ENCODE measurements at regions not wholly inside any gene's neighbourhood (a gene's known extent, or its start where the extent isn't known, plus 50 kb on each side); places are given as distances from the start of the nearest gene placed in this dataset.

DNA sequence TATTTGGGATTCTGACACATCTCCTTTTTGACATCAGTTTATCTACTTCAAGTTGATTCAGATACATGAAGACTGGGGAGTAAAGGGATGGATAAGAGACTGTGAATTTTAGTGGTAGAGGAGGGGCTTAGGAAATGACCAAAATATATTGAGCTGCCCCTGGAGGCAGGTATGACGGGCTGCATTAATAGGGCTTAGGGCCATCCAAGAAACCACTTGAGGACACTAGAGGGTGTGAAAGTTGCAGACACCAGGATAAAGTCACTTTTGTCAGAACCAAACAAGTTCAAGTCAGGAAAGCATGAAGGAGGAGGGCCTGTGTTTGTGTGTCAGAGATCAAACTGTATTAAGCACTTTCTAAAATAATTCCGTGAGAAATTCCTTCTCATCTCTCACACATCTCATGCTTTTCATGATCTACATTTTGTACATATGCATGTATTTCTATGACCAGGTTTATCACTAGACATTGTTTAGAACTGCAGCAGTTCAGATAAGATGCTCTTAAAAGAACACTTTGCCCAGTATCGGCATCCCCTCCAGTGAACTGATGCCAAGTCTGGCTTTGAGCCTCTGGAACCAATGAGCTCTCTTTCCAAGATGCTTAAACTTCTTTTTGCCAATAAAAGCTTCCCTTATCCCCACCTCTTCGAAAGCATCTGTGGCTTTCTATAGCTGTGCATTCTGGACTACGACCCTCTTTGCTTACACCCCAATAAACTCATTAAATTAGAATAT is 136.9 kb downstream of the SLC38A1 start:
- H3K27ac Mint-ChIP-seq, result peak overlapping the region; percentile 22
- H3K4me1 Mint-ChIP-seq (ENCODE audit: unreplicated experiment), result peaks cover 7% of the 10 kb centered on the region
- no peak overlapping the region for H3K4me3 Mint-ChIP-seq
- H3K36me3 Mint-ChIP-seq, result no peaks in the 10 kb centered on the region
- TF ChIP-seq CTCF (conservative IDR thresholded peaks at IDR 0.05), result peak; percentile 17
- H3K27me3 Mint-ChIP-seq, result no peaks in the 10 kb centered on the region
- DNase-seq (ENCODE audit: extremely low spot score, unreplicated experiment), result no peak
- H3K9me3 Mint-ChIP-seq, result no peaks in the 10 kb centered on the region

DNA sequence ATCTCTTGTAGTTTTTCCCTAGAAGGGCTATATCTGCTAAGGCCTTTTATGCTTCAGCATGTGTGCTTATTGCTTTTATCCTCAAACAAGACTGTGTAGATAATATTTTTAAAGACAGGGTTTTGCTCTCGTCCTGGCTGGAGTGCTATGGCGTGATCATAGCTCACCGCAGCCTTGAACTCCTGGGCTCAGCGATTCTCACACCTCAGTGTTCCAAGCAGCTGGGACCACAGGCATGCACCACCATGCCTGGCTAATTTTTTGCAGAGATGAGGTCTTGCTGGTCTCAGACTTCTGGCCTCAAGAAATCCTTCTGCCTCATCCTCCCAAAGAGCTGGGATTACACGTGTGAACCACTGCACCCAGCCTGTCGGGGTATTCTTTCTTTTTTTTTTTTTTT is 137.3 kb upstream of the SCAF11 start:
- H3K27ac Mint-ChIP-seq, result no peak overlapping the region
- H3K4me3 Mint-ChIP-seq, result no peak overlapping the region
- H3K9me3 Mint-ChIP-seq, result no peaks in the 10 kb centered on the region
- DNase-seq (ENCODE audit: extremely low spot score, unreplicated experiment), result no peak
- peaks cover 9% of the 10 kb centered on the region for H3K4me1 Mint-ChIP-seq (ENCODE audit: unreplicated experiment)
- peaks cover 12% of the 10 kb centered on the region for H3K27me3 Mint-ChIP-seq
- TF ChIP-seq CTCF (conservative IDR thresholded peaks at IDR 0.05), result no peak
- H3K36me3 Mint-ChIP-seq, result no peaks in the 10 kb centered on the region

- no peak for TF ChIP-seq CTCF (conservative IDR thresholded peaks at IDR 0.05)
- Mint-ChIP-seq H3K4me1 (ENCODE audit: unreplicated experiment) (peaks cover 9% of the 10 kb centered on the region), H3K4me3 (no peak overlapping the region), H3K27ac (no peak overlapping the region), H3K9me3 (no peaks in the 10 kb centered on the region), H3K36me3 (no peaks in the 10 kb centered on the region), H3K27me3 (peaks cover 20% of the 10 kb centered on the region)
- DNase-seq (ENCODE audit: extremely low spot score, unreplicated experiment), result no peak
Measured at GRCh38 chr12:46126050-46126727, 135.8 kb upstream of the SCAF11 start.

- H3K27ac Mint-ChIP-seq, result peak overlapping the region; percentile 75
Measured at GRCh38 chr12:46124848-46125619, 134.7 kb upstream of the SCAF11 start.

More at GRCh38 chr12:46124848-46125619, 134.7 kb upstream of the SCAF11 start:
- peak overlapping the region; percentile 69 for H3K4me3 Mint-ChIP-seq
- DNase-seq (ENCODE audit: extremely low spot score, unreplicated experiment), result no peak
- no peaks in the 10 kb centered on the region for H3K9me3 Mint-ChIP-seq
- H3K4me1 Mint-ChIP-seq (ENCODE audit: unreplicated experiment), result peaks cover 9% of the 10 kb centered on the region
- TF ChIP-seq CTCF (conservative IDR thresholded peaks at IDR 0.05), result peak; percentile 78
- H3K36me3 Mint-ChIP-seq, result no peaks in the 10 kb centered on the region
- H3K27me3 Mint-ChIP-seq, result peaks cover 20% of the 10 kb centered on the region
